Mesenchymal stem cell (in vitro differentiated cells and primary cell): ENCODE measurements at regions not wholly inside any gene's neighbourhood (a gene's known extent, or its start where the extent isn't known, plus 50 kb on each side); places are given as distances from the start of the nearest gene placed in this dataset.
A peak's percentile ranks its signal among the peaks of the same experiment; 100 is the strongest.

Experiments
- DNase-seq: peaks from one replicate; pipeline ENCODE4 v3.0.0-alpha.2; 2013
- H2AFZ ChIP-seq: one replicate; pipeline ENCODE4 v1.6.1; 2013; ENCODE audit warnings: low read depth, mild to moderate bottlenecking, control low read depth, inconsistent platforms, low read length, moderate library complexity
- H2AK5ac ChIP-seq: 2 replicates; pipeline ENCODE4 v1.6.1; 2013; ENCODE audit warnings: low read length, moderate library complexity, mild to moderate bottlenecking, inconsistent platforms; ENCODE audit not compliant: severe bottlenecking
- H2BK120ac ChIP-seq: one replicate; pipeline ENCODE4 v1.6.1; 2013; ENCODE audit warnings: low read depth, mild to moderate bottlenecking, inconsistent platforms, low read length, moderate library complexity
- H2BK12ac ChIP-seq, 2 experiments: one replicate each; pipeline ENCODE4 v1.6.1; 2013; ENCODE audit warnings: inconsistent platforms in 2 of 2, low read length in 2 of 2, mild to moderate bottlenecking in 2 of 2, moderate library complexity in 2 of 2, control low read depth in 1 of 2
- H2BK15ac ChIP-seq: one replicate; pipeline ENCODE4 v1.6.1; 2013; ENCODE audit warnings: mild to moderate bottlenecking, low read depth, inconsistent platforms; ENCODE audit not compliant: poor library complexity, severe bottlenecking
- H2BK5ac ChIP-seq: 2 replicates; pipeline ENCODE4 v1.6.1; 2013; ENCODE audit warnings: low read depth, mild to moderate bottlenecking, low read length, control low read depth, inconsistent platforms; ENCODE audit not compliant: poor library complexity, severe bottlenecking
- H3K14ac ChIP-seq, 2 experiments: one replicate each; pipeline ENCODE4 v1.6.1; 2013; ENCODE audit warnings: inconsistent platforms in 2 of 2, low read length in 2 of 2, control low read depth in 1 of 2, mild to moderate bottlenecking in 1 of 2, moderate library complexity in 1 of 2
- H3K18ac ChIP-seq, 2 experiments: one replicate each; pipeline ENCODE4 v1.6.1; 2013; ENCODE audit warnings: inconsistent platforms in 2 of 2, low read length in 2 of 2, control low read depth in 1 of 2, low read depth in 1 of 2, mild to moderate bottlenecking in 1 of 2
- H3K23ac ChIP-seq, 2 experiments: one replicate each; pipeline ENCODE4 v1.6.1; 2013; ENCODE audit warnings: inconsistent platforms in 2 of 2, low read length in 2 of 2, mild to moderate bottlenecking in 2 of 2, moderate library complexity in 2 of 2, control low read depth in 1 of 2
- H3K27ac ChIP-seq: 2 replicates; pipeline ENCODE4 v1.5.1; 2013; ENCODE audit warnings: mild to moderate bottlenecking, moderate library complexity, low read length, control low read depth, inconsistent platforms; ENCODE audit not compliant: poor library complexity, severe bottlenecking
- H3K27me3 ChIP-seq, 2 experiments: 2 replicates each; pipeline versions ENCODE4 v1.6.1 to v1.7.0; 2013; ENCODE audit warnings: low read length in 2 of 2, mild to moderate bottlenecking in 2 of 2, moderate library complexity in 2 of 2, control low read depth in 1 of 2, inconsistent platforms in 1 of 2; ENCODE audit not compliant: control insufficient read depth in 1 of 2, insufficient read depth in 1 of 2
- H3K36me3 ChIP-seq, 2 experiments: 2 replicates each; pipeline versions ENCODE4 v1.6.1 to v1.7.0; 2013; ENCODE audit warnings: low read length in 2 of 2, control low read depth in 1 of 2, inconsistent platforms in 1 of 2, low read depth in 1 of 2, mild to moderate bottlenecking in 1 of 2; ENCODE audit not compliant: insufficient read depth in 2 of 2, control insufficient read depth in 1 of 2
- H3K4ac ChIP-seq, 2 experiments: one replicate each; pipeline ENCODE4 v1.6.1; 2013; ENCODE audit warnings: inconsistent platforms in 2 of 2, low read length in 2 of 2, mild to moderate bottlenecking in 2 of 2, moderate library complexity in 2 of 2, control low read depth in 1 of 2, low read depth in 1 of 2
- H3K4me1 ChIP-seq: 2 replicates; pipeline ENCODE4 v1.6.1; 2013; ENCODE audit warnings: low read depth, low read length, control low read depth; ENCODE audit not compliant: control insufficient read depth, insufficient read depth
- H3K4me2 ChIP-seq: 2 replicates; pipeline ENCODE4 v1.6.1; 2013; ENCODE audit warnings: low read length, mild to moderate bottlenecking, inconsistent platforms; ENCODE audit not compliant: poor library complexity, severe bottlenecking
- H3K4me3 ChIP-seq, 2 experiments: 2 replicates each; pipeline versions ENCODE4 v1.5.1 to v1.7.0; 2013; ENCODE audit warnings: low read length in 2 of 2, mild to moderate bottlenecking in 2 of 2, control low read depth in 1 of 2, low read depth in 1 of 2; ENCODE audit not compliant: insufficient read depth in 1 of 2
- H3K79me1 ChIP-seq: replicated peaks from 2 replicates; pipeline ENCODE4 v1.6.1; 2013; ENCODE audit warnings: mild to moderate bottlenecking, control low read depth, low read length, inconsistent platforms; ENCODE audit not compliant: poor library complexity, severe bottlenecking
- H3K9ac ChIP-seq: 2 replicates; pipeline ENCODE4 v1.7.0; 2013; ENCODE audit warnings: mild to moderate bottlenecking, low read length, moderate library complexity
- H3K9me3 ChIP-seq: 2 replicates; pipeline ENCODE4 v1.7.0; 2013; ENCODE audit warnings: mild to moderate bottlenecking, low read length; ENCODE audit not compliant: control insufficient read depth
- H4K8ac ChIP-seq: one replicate; pipeline ENCODE4 v1.6.1; 2013; ENCODE audit warnings: inconsistent platforms, mild to moderate bottlenecking, low read length, moderate library complexity
- H4K91ac ChIP-seq: one replicate; pipeline ENCODE4 v1.6.1; 2013; ENCODE audit warnings: mild to moderate bottlenecking, low read length, inconsistent platforms
- WGBS: methylation state at CpG from one replicate; pipeline ENCODE4 v1.1.7; 2013; ENCODE audit warnings: mixed read lengths; 5-methylcytosine and 5-hydroxymethylcytosine counted together

DNA sequence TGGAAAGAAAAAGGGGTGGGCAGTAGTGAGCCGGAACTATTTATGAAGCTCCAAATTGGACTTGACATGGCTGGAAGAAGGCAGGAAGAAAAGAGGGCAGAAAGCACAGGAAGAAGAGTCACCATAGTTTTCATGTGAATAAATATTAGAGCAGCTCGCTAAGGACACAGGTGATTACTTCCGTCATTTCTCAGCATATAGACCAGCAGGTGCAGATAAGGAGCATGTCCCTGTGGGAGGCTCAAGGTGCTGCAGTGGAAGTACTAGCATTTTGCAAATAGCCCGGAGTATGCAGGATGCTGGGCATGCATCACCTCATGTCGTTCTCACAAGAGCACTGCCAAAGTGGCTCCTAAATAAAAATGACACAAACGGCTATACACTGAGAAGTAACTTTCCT is 71.3 kb upstream of the HTR4 start:
- Histone ChIP-seq H2AK5ac (no peak overlapping the region), H4K8ac (no peak overlapping the region), H3K9ac (no peak overlapping the region), H3K18ac (no peak overlapping the region), H2BK12ac (no peak overlapping the region), H3K23ac (no peak overlapping the region), H3K4me3 (no peak overlapping the region), H3K4me2 (no peak overlapping the region), H3K4me1 (peaks cover 3% of the 10 kb centered on the region), H2BK15ac (no peak overlapping the region), H4K91ac (no peak overlapping the region), H2BK120ac (no peak overlapping the region), H3K79me1 (no peaks in the 10 kb centered on the region), H3K36me3 (no peaks in the 10 kb centered on the region), H2BK5ac (no peak overlapping the region), H3K14ac (no peak overlapping the region), H2AFZ (no peak overlapping the region), H3K4ac (no peak overlapping the region), H3K9me3 (no peaks in the 10 kb centered on the region), H3K27me3 (peaks cover 14 to 16% of the 10 kb centered on the region in 2 experiments), H3K27ac (no peak overlapping the region)
- DNase-seq: no peak
- WGBS: 88% methylated on average over 6 of the region's 6 CpGs

DNA sequence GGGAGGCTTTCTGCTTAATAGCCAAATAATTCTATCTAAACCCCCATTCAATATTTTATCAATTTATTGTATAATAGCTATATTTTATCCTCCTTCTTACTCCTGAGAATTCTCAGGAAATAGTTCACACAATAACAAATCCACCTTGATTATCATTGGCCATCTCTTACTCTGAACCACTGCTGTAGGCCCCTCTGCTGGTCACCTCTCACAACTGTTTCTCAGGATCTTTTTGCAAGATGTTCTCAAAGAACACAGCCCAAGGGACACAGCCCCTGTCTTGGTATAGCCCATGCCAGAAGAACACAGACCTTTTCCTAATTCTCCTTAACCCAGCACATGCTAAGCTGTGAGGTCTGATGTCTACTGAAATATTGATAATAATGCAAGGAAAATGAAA is 74.9 kb upstream of the HTR4 start:
- Histone ChIP-seq H3K4ac (no peak overlapping the region), H2BK5ac (no peak overlapping the region), H3K79me1 (no peaks in the 10 kb centered on the region), H3K4me2 (no peak overlapping the region), H3K27me3 (peaks cover 10 to 13% of the 10 kb centered on the region in 2 experiments), H4K91ac (no peak overlapping the region), H3K36me3 (no peaks in the 10 kb centered on the region), H3K9me3 (no peaks in the 10 kb centered on the region), H2AK5ac (no peak overlapping the region), H2BK12ac (no peak overlapping the region), H3K4me1 (peaks cover 4% of the 10 kb centered on the region), H2BK15ac (no peak overlapping the region), H3K18ac (no peak overlapping the region), H2BK120ac (no peak overlapping the region), H3K23ac (no peak overlapping the region), H4K8ac (no peak overlapping the region), H3K14ac (no peak overlapping the region), H3K4me3 (no peak overlapping the region), H2AFZ (no peak overlapping the region), H3K27ac (no peak overlapping the region), H3K9ac (no peak overlapping the region)
- DNase-seq: peak; percentile 15

DNA sequence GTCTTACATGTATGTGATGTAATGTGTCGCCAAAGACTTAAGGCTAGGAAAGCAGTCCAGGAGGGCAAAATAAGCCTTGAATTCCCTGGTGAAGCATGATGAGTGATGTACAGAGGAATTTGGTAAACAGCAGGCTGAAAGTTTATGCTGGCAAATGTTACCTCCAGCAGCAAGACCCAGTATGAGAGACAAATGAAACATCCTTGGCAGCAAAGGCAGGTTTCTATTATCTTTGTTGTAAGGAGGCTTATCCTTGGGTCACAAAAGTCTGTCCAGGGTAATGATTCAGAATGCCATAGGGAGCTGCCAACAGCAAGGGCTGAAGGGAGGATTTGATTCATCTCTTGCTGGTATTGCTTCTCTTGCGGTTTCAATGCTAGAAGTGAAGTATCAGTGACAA is 75.9 kb upstream of the HTR4 start:
- Histone ChIP-seq H3K79me1 (no peaks in the 10 kb centered on the region), H3K4me1 (peaks cover 4% of the 10 kb centered on the region), H3K4me3 (peak overlapping the region in 1 of 2 experiments; percentile 35), H2BK5ac (no peak overlapping the region), H2BK12ac (no peak overlapping the region), H2AK5ac (peak overlapping the region; percentile 44), H3K4ac (no peak overlapping the region), H4K8ac (no peak overlapping the region), H3K9ac (peak overlapping the region; percentile 43), H4K91ac (no peak overlapping the region), H2AFZ (no peak overlapping the region), H3K23ac (no peak overlapping the region), H2BK120ac (no peak overlapping the region), H3K27me3 (peaks cover 2 to 3% of the 10 kb centered on the region in 2 experiments), H3K36me3 (no peaks in the 10 kb centered on the region), H3K27ac (no peak overlapping the region), H3K9me3 (no peaks in the 10 kb centered on the region), H3K18ac (no peak overlapping the region), H3K4me2 (no peak overlapping the region), H3K14ac (no peak overlapping the region), H2BK15ac (no peak overlapping the region)
- 63% methylated on average over 2 of the region's 2 CpGs for WGBS
- DNase-seq: peak; percentile 31

DNA sequence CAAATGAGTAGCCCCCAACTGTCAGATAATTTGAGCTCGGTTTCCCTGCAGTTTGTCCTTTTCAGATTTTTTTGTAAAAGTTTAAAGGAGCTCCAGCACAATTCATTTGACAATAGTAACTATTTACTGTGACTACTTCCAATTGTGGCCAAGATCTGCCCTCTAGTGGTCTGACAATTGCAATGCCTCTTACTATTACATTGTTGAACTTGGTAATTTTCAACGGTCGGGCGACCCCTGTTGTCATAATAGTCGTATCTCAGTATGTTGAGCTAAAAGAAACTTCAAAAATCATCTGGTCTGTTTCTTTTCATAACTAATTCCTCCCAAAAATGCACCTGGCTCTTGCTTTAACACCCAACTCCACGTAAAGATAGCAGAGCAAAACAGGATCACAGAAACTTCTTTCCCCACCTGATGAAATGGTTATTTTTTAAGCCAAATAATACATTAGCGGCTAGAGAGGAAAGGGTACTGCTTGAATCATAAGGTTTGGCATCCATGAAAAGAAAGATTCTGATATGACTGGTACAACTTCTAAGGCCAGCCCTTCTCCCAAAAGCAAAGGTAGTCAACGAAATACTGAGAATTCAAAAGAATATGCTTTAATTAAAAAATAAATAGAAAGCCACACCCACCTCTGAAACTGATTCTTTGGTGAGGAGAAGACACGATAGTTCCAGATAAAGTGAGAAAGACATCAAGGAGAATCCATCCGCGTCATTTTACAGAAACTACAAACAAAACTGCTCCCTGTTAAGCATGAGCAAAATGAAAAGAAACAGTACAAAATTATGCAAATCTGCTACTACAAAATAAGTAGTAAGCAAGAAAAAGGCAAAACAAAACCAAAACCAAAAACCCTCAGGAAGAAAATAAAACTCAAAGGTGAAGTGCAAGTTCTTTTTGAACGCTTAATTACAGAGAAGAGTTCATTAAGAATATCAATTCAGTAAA is 76.9 kb upstream of the HTR4 start:
- Histone ChIP-seq H3K18ac (no peak overlapping the region), H4K8ac (no peak overlapping the region), H4K91ac (no peak overlapping the region), H3K27me3 (no peaks in the 10 kb centered on the region), H3K4me2 (no peak overlapping the region), H2BK15ac (no peak overlapping the region), H3K23ac (no peak overlapping the region), H3K9me3 (no peaks in the 10 kb centered on the region), H2BK120ac (no peak overlapping the region), H3K27ac (no peak overlapping the region), H2AFZ (no peak overlapping the region), H3K4me3 (peak overlapping the region in 1 of 2 experiments; percentile 36), H3K4me1 (peaks cover 4% of the 10 kb centered on the region), H3K79me1 (no peaks in the 10 kb centered on the region), H3K4ac (no peak overlapping the region), H2BK12ac (no peak overlapping the region), H2AK5ac (no peak overlapping the region), H3K9ac (peak overlapping the region; percentile 68), H3K14ac (no peak overlapping the region), H2BK5ac (no peak overlapping the region), H3K36me3 (no peaks in the 10 kb centered on the region)
- 31% methylated on average over 6 of the region's 12 CpGs for WGBS
- peak; percentile 85 for DNase-seq
